Sigmoid colon (tissue), 6 donors: ENCODE measurements at regions not wholly inside any gene's neighbourhood (a gene's known extent, or its start where the extent isn't known, plus 50 kb on each side); places are given as distances from the start of the nearest gene placed in this dataset.

Experiments used
- DNase-seq: peaks from one replicate; pipeline ENCODE4 v3.0.0-alpha.2; 2019
- H3K27ac ChIP-seq, 4 donors: fragments of 200-600 bp; sonication (generic); one replicate each; pipeline ENCODE4 v1.5.1; 2016 to 2019; ENCODE audit warnings: mild to moderate bottlenecking in 1 of 4
- H3K27me3 ChIP-seq, 3 donors: fragments of 200-600 bp; sonication (generic); one replicate each; pipeline ENCODE4 v1.5.1; 2019; ENCODE audit warnings: mild to moderate bottlenecking in 1 of 3
- H3K36me3 ChIP-seq, 4 donors: fragments of 200-600 bp; sonication (generic); one replicate each; pipeline ENCODE4 v1.5.1; 2016 to 2019
- H3K4me1 ChIP-seq, 4 donors: fragments of 200-600 bp; sonication (generic); one replicate each; pipeline ENCODE4 v1.5.1; 2017 to 2019
- H3K4me3 ChIP-seq, 4 donors: fragments of 200-600 bp; sonication (generic); one replicate each; pipeline ENCODE4 v1.5.1; 2017 to 2019; ENCODE audit warnings: mild to moderate bottlenecking in 2 of 4, moderate library complexity in 1 of 4
- H3K9me3 ChIP-seq, 4 donors: fragments of 200-600 bp in 3 of 4; sonication (generic) in 3 of 4; one replicate each; pipeline versions ENCODE4 v1.5.1 to v1.6.1; 2013 to 2019
- CTCF ChIP-seq, 4 experiments: fragments of 450-650 bp in 3 of 4; fragments of 200-600 bp in 1 of 4; IDR thresholded peaks; one replicate each; pipeline ENCODE4 v1.5.1; 2016 to 2019; ENCODE audit warnings: antibody characterized with exemption in 4 of 4, mild to moderate bottlenecking in 3 of 4, moderate library complexity in 2 of 4
- EP300 ChIP-seq, 4 donors: sonication (generic); formaldehyde crosslinking; IDR thresholded peaks; one replicate each; pipeline ENCODE4 v1.6.1; 2017; ENCODE audit warnings: antibody characterized with exemption in 4 of 4
- POLR2A ChIP-seq, 2 donors: fragments of 450-650 bp; IDR thresholded peaks; one replicate each; pipeline ENCODE4 v1.6.1; 2016; ENCODE audit warnings: antibody characterized with exemption in 2 of 2, mild to moderate bottlenecking in 2 of 2, moderate library complexity in 2 of 2
- POLR2AphosphoS5 ChIP-seq, 4 donors: sonication (generic); formaldehyde crosslinking; IDR thresholded peaks; one replicate each; pipeline ENCODE4 v1.6.1; 2017; ENCODE audit warnings: antibody characterized with exemption in 4 of 4
- WGBS, 2 donors: extraction: QIAGEN DNeasy Blood & Tissue Kit; methylation state at CpG; one replicate each; pipeline ENCODE4 v1.1.7; 2013; 5-methylcytosine and 5-hydroxymethylcytosine counted together
- intact Hi-C: fragments of 100-400 bp; cut with DNase I; formaldehyde crosslinking; loops from one replicate; pipeline ENCODE4 v1.15.1; 2023
- donor health status: healthy with polysubstance abuse.
- donor health status: healthy.

- Histone ChIP-seq H3K27me3 (no peaks in the 10 kb centered on the region), H3K4me1 (no peaks in the 10 kb centered on the region), H3K36me3 (no peaks in the 10 kb centered on the region), H3K9me3 (peaks cover 0 to 5% (median under 1%) of the 10 kb centered on the region in 4 donors), H3K27ac (no peak overlapping the region), H3K4me3 (no peak overlapping the region)
- no peak for DNase-seq
- intact Hi-C loops, result no loop called here
- TF ChIP-seq CTCF (IDR thresholded peaks at IDR 0.05) (no peak), POLR2A (IDR thresholded peaks at IDR 0.05) (no peak), POLR2AphosphoS5 (IDR thresholded peaks at IDR 0.05) (no peak), EP300 (IDR thresholded peaks at IDR 0.05) (no peak)
- 20 to 52% methylated on average over 6 of the region's 6 CpGs for WGBS, 2 donors
Observed at GRCh38 chr7:70953331-70953741, 178.6 kb upstream of the GALNT17 start.

- WGBS, 2 donors, result 21 to 36% methylated on average over 6 of the region's 6 CpGs
- no peaks in the 10 kb centered on the region for H3K4me1 ChIP-seq
- intact Hi-C loops, result no loop called here
- peaks cover 0 to 2% (median 0%) of the 10 kb centered on the region in 4 donors for H3K9me3 ChIP-seq
- no peaks in the 10 kb centered on the region for H3K27me3 ChIP-seq
- DNase-seq, result no peak
- TF ChIP-seq POLR2AphosphoS5 (IDR thresholded peaks at IDR 0.05) (no peak), EP300 (IDR thresholded peaks at IDR 0.05) (no peak), POLR2A (IDR thresholded peaks at IDR 0.05) (no peak), CTCF (IDR thresholded peaks at IDR 0.05) (no peak)
- H3K27ac ChIP-seq, result no peak overlapping the region
- no peaks in the 10 kb centered on the region for H3K36me3 ChIP-seq
- H3K4me3 ChIP-seq, result no peak overlapping the region
Observed at GRCh38 chr7:70953796-70954195, 178.1 kb upstream of the GALNT17 start.

GRCh38 chr7:70972693-70973092 lies 159.3 kb upstream of the GALNT17 start:
- H3K4me3 ChIP-seq, result no peak overlapping the region
- H3K4me1 ChIP-seq, result no peaks in the 10 kb centered on the region
- no peaks in the 10 kb centered on the region for H3K36me3 ChIP-seq
- H3K27ac ChIP-seq, result no peak overlapping the region
- TF ChIP-seq EP300 (IDR thresholded peaks at IDR 0.05) (no peak), POLR2A (IDR thresholded peaks at IDR 0.05) (no peak), POLR2AphosphoS5 (IDR thresholded peaks at IDR 0.05) (no peak), CTCF (IDR thresholded peaks at IDR 0.05) (no peak)
- no peaks in the 10 kb centered on the region for H3K27me3 ChIP-seq
- intact Hi-C loops, result no loop called here
- peaks cover 0 to 6% (median 2%) of the 10 kb centered on the region in 4 donors for H3K9me3 ChIP-seq
- no peak for DNase-seq

- Histone ChIP-seq H3K27me3 (no peaks in the 10 kb centered on the region), H3K4me1 (no peaks in the 10 kb centered on the region), H3K27ac (no peak overlapping the region), H3K4me3 (no peak overlapping the region), H3K9me3 (no peaks in the 10 kb centered on the region), H3K36me3 (no peaks in the 10 kb centered on the region)
- intact Hi-C loops, result no loop called here
- no peak for DNase-seq
- no peak for TF ChIP-seq CTCF (IDR thresholded peaks at IDR 0.05)
- TF ChIP-seq POLR2A (IDR thresholded peaks at IDR 0.05), result no peak
- TF ChIP-seq EP300 (IDR thresholded peaks at IDR 0.05), result no peak
- TF ChIP-seq POLR2AphosphoS5 (IDR thresholded peaks at IDR 0.05), result no peak
Observed at GRCh38 chr7:70975754-70976153, 156.2 kb upstream of the GALNT17 start.

- intact Hi-C loops, result no loop called here
- Histone ChIP-seq H3K27ac (no peak overlapping the region), H3K4me1 (peaks cover 0 to 5% (median 0%) of the 10 kb centered on the region in 4 donors), H3K4me3 (no peak overlapping the region), H3K36me3 (no peaks in the 10 kb centered on the region), H3K9me3 (no peaks in the 10 kb centered on the region), H3K27me3 (no peaks in the 10 kb centered on the region)
- TF ChIP-seq EP300 (IDR thresholded peaks at IDR 0.05) (no peak), POLR2AphosphoS5 (IDR thresholded peaks at IDR 0.05) (no peak), POLR2A (IDR thresholded peaks at IDR 0.05) (no peak), CTCF (IDR thresholded peaks at IDR 0.05) (no peak)
- no peak for DNase-seq
- WGBS, 2 donors, result 66 to 78% methylated on average over 2 of the region's 2 CpGs
Observed at GRCh38 chr7:70986297-70986696, 145.6 kb upstream of the GALNT17 start.
